ENCODE measurements at regions not wholly inside any gene's neighbourhood (a gene's known extent, or its start where the extent isn't known, plus 50 kb on each side); places are given as distances from the start of the nearest gene placed in this dataset.

DNA sequence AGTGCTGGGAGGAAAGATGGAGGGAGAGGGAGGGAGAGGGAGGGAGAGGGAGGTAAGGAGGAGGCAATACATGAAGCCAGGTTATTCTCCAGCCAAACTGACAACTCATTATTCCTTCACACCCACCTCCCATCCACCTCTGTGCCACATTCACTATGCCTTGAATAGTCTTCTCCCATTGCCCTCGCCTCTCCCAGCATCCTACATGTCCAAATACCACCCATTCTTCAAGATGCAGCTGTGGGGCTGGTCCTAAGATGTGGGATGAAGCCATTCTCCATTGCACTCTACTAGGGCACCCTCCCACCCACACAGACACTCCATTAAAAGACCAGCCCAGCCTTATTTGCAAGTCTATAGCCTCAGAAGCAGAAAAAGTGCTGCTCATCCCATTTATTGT lies 165.8 kb downstream of the RRAGC start:
- Histone ChIP-seq H3K4me3 (no peak overlapping the region), H3K9me3 (peaks cover 0 to 27% (median 0%) of the 10 kb centered on the region in 4 donors), H3K27me3 (no peaks in the 10 kb centered on the region), H3K27ac (no peak overlapping the region), H3K4me1 (no peaks in the 10 kb centered on the region), H3K36me3 (no peaks in the 10 kb centered on the region)
- no peak for DNase-seq (ENCODE audit: low spot score in 2 of 2)
- WGBS, 2 donors, result 45 to 50% methylated on average over 1 of the region's 1 CpG
- no peak for TF ChIP-seq POLR2A (IDR thresholded peaks at IDR 0.05)
- no peak for TF ChIP-seq EP300 (IDR thresholded peaks at IDR 0.05)
- no peak for TF ChIP-seq CTCF (IDR thresholded peaks at IDR 0.05)

GRCh38 chr1:38693031-38693430 lies 166.5 kb downstream of the RRAGC start:
- Histone ChIP-seq H3K9me3 (peaks cover 0 to 26% (median 0%) of the 10 kb centered on the region in 4 donors), H3K36me3 (no peaks in the 10 kb centered on the region), H3K27ac (no peak overlapping the region), H3K4me3 (no peak overlapping the region), H3K27me3 (no peaks in the 10 kb centered on the region), H3K4me1 (no peaks in the 10 kb centered on the region)
- WGBS, 2 donors, result 68 to 76% methylated on average over 3 of the region's 3 CpGs
- TF ChIP-seq CTCF (IDR thresholded peaks at IDR 0.05) (no peak), POLR2A (IDR thresholded peaks at IDR 0.05) (no peak), EP300 (IDR thresholded peaks at IDR 0.05) (no peak)
- DNase-seq (ENCODE audit: low spot score in 2 of 2), result no peak

GRCh38 chr1:38690790-38691449 lies 168.7 kb downstream of the RRAGC start:
- WGBS, 2 donors, result 44 to 51% methylated on average over 4 of the region's 4 CpGs
- Histone ChIP-seq H3K27me3 (peaks cover 0 to under 1% of the 10 kb centered on the region in 2 donors), H3K4me3 (no peak overlapping the region), H3K9me3 (peaks cover 0 to 17% (median 0%) of the 10 kb centered on the region in 4 donors), H3K27ac (no peak overlapping the region), H3K36me3 (no peaks in the 10 kb centered on the region), H3K4me1 (no peaks in the 10 kb centered on the region)
- no peak for DNase-seq (ENCODE audit: low spot score in 2 of 2)
- TF ChIP-seq CTCF (IDR thresholded peaks at IDR 0.05), result no peak
- TF ChIP-seq POLR2A (IDR thresholded peaks at IDR 0.05), result no peak
- no peak for TF ChIP-seq EP300 (IDR thresholded peaks at IDR 0.05)

GRCh38 chr1:38686927-38687255 lies 172.7 kb downstream of the RRAGC start:
- H3K4me1 ChIP-seq, result no peaks in the 10 kb centered on the region
- WGBS, 2 donors, result 27 to 33% methylated on average over 2 of the region's 2 CpGs
- DNase-seq (ENCODE audit: low spot score in 2 of 2), result no peak
- peaks cover 0 to 2% (median 0%) of the 10 kb centered on the region in 4 donors for H3K9me3 ChIP-seq
- no peaks in the 10 kb centered on the region for H3K36me3 ChIP-seq
- H3K4me3 ChIP-seq, result no peak overlapping the region
- TF ChIP-seq CTCF (IDR thresholded peaks at IDR 0.05) (no peak), POLR2A (IDR thresholded peaks at IDR 0.05) (no peak), EP300 (IDR thresholded peaks at IDR 0.05) (no peak)
- H3K27ac ChIP-seq, result no peak overlapping the region
- peaks cover 0 to 11% of the 10 kb centered on the region in 2 donors for H3K27me3 ChIP-seq

- no peak for TF ChIP-seq CTCF (IDR thresholded peaks at IDR 0.05)
- Histone ChIP-seq H3K4me1 (no peaks in the 10 kb centered on the region), H3K36me3 (no peaks in the 10 kb centered on the region), H3K27me3 (peaks cover 0 to 11% of the 10 kb centered on the region in 2 donors), H3K9me3 (no peaks in the 10 kb centered on the region), H3K4me3 (no peak overlapping the region), H3K27ac (no peak overlapping the region)
- DNase-seq (ENCODE audit: low spot score in 2 of 2), result no peak
- 77 to 81% methylated on average over 14 of the region's 14 CpGs for WGBS, 2 donors
These were observed 173.2 kb downstream of the RRAGC start for GRCh38 chr1:38686167-38686926.
